ENCODE measurements at regions not wholly inside any gene's neighbourhood (a gene's known extent, or its start where the extent isn't known, plus 50 kb on each side); places are given as distances from the start of the nearest gene placed in this dataset.

- Histone ChIP-seq H3K4me1 (ENCODE audit: control insufficient read depth, insufficient read depth, low read length) (no peaks in the 10 kb centered on the region), H3K36me3 (ENCODE audit: control insufficient read depth, insufficient read depth, low read length) (no peaks in the 10 kb centered on the region), H3K27ac (ENCODE audit: low read depth, low read length) (no peak overlapping the region), H3K9ac (ENCODE audit: low read length) (no peak overlapping the region), H3K27me3 (ENCODE audit: control insufficient read depth, insufficient read depth, low read length) (no peaks in the 10 kb centered on the region), H3K4me3 (ENCODE audit: low read length) (no peak overlapping the region)
Measured at GRCh38 chr2:14932285-14932684, 299.8 kb downstream of the LRATD1 start.

- Histone ChIP-seq H3K36me3 (ENCODE audit: control insufficient read depth, insufficient read depth, low read length) (no peaks in the 10 kb centered on the region), H3K27ac (ENCODE audit: low read depth, low read length) (no peak overlapping the region), H3K9ac (ENCODE audit: low read length) (no peak overlapping the region), H3K4me1 (ENCODE audit: control insufficient read depth, insufficient read depth, low read length) (no peaks in the 10 kb centered on the region), H3K27me3 (ENCODE audit: control insufficient read depth, insufficient read depth, low read length) (no peaks in the 10 kb centered on the region), H3K4me3 (ENCODE audit: low read length) (no peak overlapping the region)
Measured at GRCh38 chr2:14933753-14934152, 301.2 kb downstream of the LRATD1 start.

GRCh38 chr2:14936426-14936825 lies 303.9 kb downstream of the LRATD1 start:
- Histone ChIP-seq H3K27me3 (ENCODE audit: control insufficient read depth, insufficient read depth, low read length) (no peaks in the 10 kb centered on the region), H3K36me3 (ENCODE audit: control insufficient read depth, insufficient read depth, low read length) (no peaks in the 10 kb centered on the region), H3K9ac (ENCODE audit: low read length) (no peak overlapping the region), H3K4me1 (ENCODE audit: control insufficient read depth, insufficient read depth, low read length) (no peaks in the 10 kb centered on the region), H3K27ac (ENCODE audit: low read depth, low read length) (no peak overlapping the region), H3K4me3 (ENCODE audit: low read length) (no peak overlapping the region)

GRCh38 chr2:14937336-14937735 lies 304.8 kb downstream of the LRATD1 start:
- no peaks in the 10 kb centered on the region for H3K27me3 ChIP-seq (ENCODE audit: control insufficient read depth, insufficient read depth, low read length)
- no peaks in the 10 kb centered on the region for H3K36me3 ChIP-seq (ENCODE audit: control insufficient read depth, insufficient read depth, low read length)
- no peak overlapping the region for H3K9ac ChIP-seq (ENCODE audit: low read length)
- H3K27ac ChIP-seq (ENCODE audit: low read depth, low read length), result no peak overlapping the region
- H3K4me1 ChIP-seq (ENCODE audit: control insufficient read depth, insufficient read depth, low read length), result no peaks in the 10 kb centered on the region
- H3K4me3 ChIP-seq (ENCODE audit: low read length), result no peak overlapping the region

- Histone ChIP-seq H3K27ac (ENCODE audit: low read depth, low read length) (no peak overlapping the region), H3K4me3 (ENCODE audit: low read length) (no peak overlapping the region), H3K4me1 (ENCODE audit: control insufficient read depth, insufficient read depth, low read length) (no peaks in the 10 kb centered on the region), H3K27me3 (ENCODE audit: control insufficient read depth, insufficient read depth, low read length) (no peaks in the 10 kb centered on the region), H3K36me3 (ENCODE audit: control insufficient read depth, insufficient read depth, low read length) (no peaks in the 10 kb centered on the region), H3K9ac (ENCODE audit: low read length) (no peak overlapping the region)
Measured at GRCh38 chr2:14941151-14941631, 308.7 kb downstream of the LRATD1 start.

- Histone ChIP-seq H3K27ac (ENCODE audit: low read depth, low read length) (no peak overlapping the region), H3K27me3 (ENCODE audit: control insufficient read depth, insufficient read depth, low read length) (no peaks in the 10 kb centered on the region)
Measured at GRCh38 chr2:14942987-14943386, 310.5 kb downstream of the LRATD1 start.

GRCh38 chr2:14944562-14945346 lies 312.2 kb downstream of the LRATD1 start:
- H3K27ac ChIP-seq (ENCODE audit: low read depth, low read length), result no peak overlapping the region
- H3K9ac ChIP-seq (ENCODE audit: low read length), result no peak overlapping the region
- no peak overlapping the region for H3K4me3 ChIP-seq (ENCODE audit: low read length)
- no peaks in the 10 kb centered on the region for H3K4me1 ChIP-seq (ENCODE audit: control insufficient read depth, insufficient read depth, low read length)
- H3K36me3 ChIP-seq (ENCODE audit: control insufficient read depth, insufficient read depth, low read length), result no peaks in the 10 kb centered on the region
- H3K27me3 ChIP-seq (ENCODE audit: control insufficient read depth, insufficient read depth, low read length), result no peaks in the 10 kb centered on the region

More at GRCh38 chr2:14942987-14943386, 310.5 kb downstream of the LRATD1 start:
- no peaks in the 10 kb centered on the region for H3K4me1 ChIP-seq (ENCODE audit: control insufficient read depth, insufficient read depth, low read length)
- H3K4me3 ChIP-seq (ENCODE audit: low read length), result no peak overlapping the region
- no peak overlapping the region for H3K9ac ChIP-seq (ENCODE audit: low read length)
- no peaks in the 10 kb centered on the region for H3K36me3 ChIP-seq (ENCODE audit: control insufficient read depth, insufficient read depth, low read length)

- Histone ChIP-seq H3K4me1 (ENCODE audit: control insufficient read depth, insufficient read depth, low read length) (no peaks in the 10 kb centered on the region), H3K27ac (ENCODE audit: low read depth, low read length) (no peak overlapping the region), H3K27me3 (ENCODE audit: control insufficient read depth, insufficient read depth, low read length) (no peaks in the 10 kb centered on the region), H3K9ac (ENCODE audit: low read length) (no peak overlapping the region), H3K36me3 (ENCODE audit: control insufficient read depth, insufficient read depth, low read length) (no peaks in the 10 kb centered on the region), H3K4me3 (ENCODE audit: low read length) (no peak overlapping the region)
Measured at GRCh38 chr2:14951569-14952285, 319.2 kb downstream of the LRATD1 start.

GRCh38 chr2:14952400-14952963 lies 320.0 kb downstream of the LRATD1 start:
- H3K27ac ChIP-seq (ENCODE audit: low read depth, low read length), result no peak overlapping the region

GRCh38 chr2:14960686-14961324 lies 328.3 kb downstream of the LRATD1 start:
- no peak overlapping the region for H3K27ac ChIP-seq (ENCODE audit: low read depth, low read length)
- no peak overlapping the region for H3K9ac ChIP-seq (ENCODE audit: low read length)
- no peak overlapping the region for H3K4me3 ChIP-seq (ENCODE audit: low read length)
- no peaks in the 10 kb centered on the region for H3K36me3 ChIP-seq (ENCODE audit: control insufficient read depth, insufficient read depth, low read length)
- no peaks in the 10 kb centered on the region for H3K4me1 ChIP-seq (ENCODE audit: control insufficient read depth, insufficient read depth, low read length)
- H3K27me3 ChIP-seq (ENCODE audit: control insufficient read depth, insufficient read depth, low read length), result no peaks in the 10 kb centered on the region

More at GRCh38 chr2:14952400-14952963, 320.0 kb downstream of the LRATD1 start:
- Histone ChIP-seq H3K27me3 (ENCODE audit: control insufficient read depth, insufficient read depth, low read length) (no peaks in the 10 kb centered on the region), H3K4me3 (ENCODE audit: low read length) (no peak overlapping the region), H3K36me3 (ENCODE audit: control insufficient read depth, insufficient read depth, low read length) (no peaks in the 10 kb centered on the region), H3K9ac (ENCODE audit: low read length) (no peak overlapping the region), H3K4me1 (ENCODE audit: control insufficient read depth, insufficient read depth, low read length) (no peaks in the 10 kb centered on the region)

- H3K36me3 ChIP-seq (ENCODE audit: control insufficient read depth, insufficient read depth, low read length), result no peaks in the 10 kb centered on the region
- no peak overlapping the region for H3K9ac ChIP-seq (ENCODE audit: low read length)
- no peaks in the 10 kb centered on the region for H3K4me1 ChIP-seq (ENCODE audit: control insufficient read depth, insufficient read depth, low read length)
- no peak overlapping the region for H3K27ac ChIP-seq (ENCODE audit: low read depth, low read length)
- no peak overlapping the region for H3K4me3 ChIP-seq (ENCODE audit: low read length)
- no peaks in the 10 kb centered on the region for H3K27me3 ChIP-seq (ENCODE audit: control insufficient read depth, insufficient read depth, low read length)
Measured at GRCh38 chr2:14967729-14968128, 335.2 kb downstream of the LRATD1 start.

- H3K4me1 ChIP-seq (ENCODE audit: control insufficient read depth, insufficient read depth, low read length), result no peaks in the 10 kb centered on the region
- no peak overlapping the region for H3K9ac ChIP-seq (ENCODE audit: low read length)
- H3K4me3 ChIP-seq (ENCODE audit: low read length), result no peak overlapping the region
- no peaks in the 10 kb centered on the region for H3K36me3 ChIP-seq (ENCODE audit: control insufficient read depth, insufficient read depth, low read length)
- no peak overlapping the region for H3K27ac ChIP-seq (ENCODE audit: low read depth, low read length)
- H3K27me3 ChIP-seq (ENCODE audit: control insufficient read depth, insufficient read depth, low read length), result no peaks in the 10 kb centered on the region
Measured at GRCh38 chr2:14975381-14975780, 342.9 kb downstream of the LRATD1 start.
